GM23338 (cell line): ENCODE measurements at regions not wholly inside any gene's neighbourhood (a gene's known extent, or its start where the extent isn't known, plus 50 kb on each side); places are given as distances from the start of the nearest gene placed in this dataset.

Experiments used
- ATAC-seq: fragments of 200-7000 bp; cut with Tn5 transposase; 3 replicates; pipeline ENCODE4 v1.9.1; 2020
- DNase-seq: peaks from one replicate; pipeline ENCODE4 v3.0.0-alpha.2; 2015; ENCODE audit warnings: low spot score
- H2AFZ ChIP-seq: fragments of 200-600 bp; sonication (generic); 2 replicates; pipeline ENCODE4 v1.8.0; 2016; ENCODE audit warnings: antibody characterized with exemption, mild to moderate bottlenecking, moderate library complexity
- H3F3A ChIP-seq: fragments of 200-600 bp; sonication (generic); replicated peaks from 2 replicates; pipeline ENCODE4 v1.8.0; 2017; ENCODE audit warnings: antibody characterized with exemption, mixed run types, low read depth
- H3K27ac ChIP-seq: fragments of 200-600 bp; sonication (generic); 2 replicates; pipeline ENCODE4 v1.6.1; 2016; ENCODE audit warnings: low read depth
- H3K27me3 ChIP-seq: fragments of 200-600 bp; sonication (generic); 2 replicates; pipeline ENCODE4 v1.8.0; 2016; ENCODE audit warnings: mild to moderate bottlenecking, mixed run types, moderate library complexity; ENCODE audit not compliant: insufficient read depth
- H3K36me3 ChIP-seq: fragments of 200-600 bp; sonication (generic); 2 replicates; pipeline ENCODE4 v1.8.0; 2016; ENCODE audit warnings: mild to moderate bottlenecking; ENCODE audit not compliant: insufficient read depth
- H3K4me1 ChIP-seq: fragments of 200-600 bp; sonication (generic); 2 replicates; pipeline ENCODE4 v1.8.0; 2016; ENCODE audit warnings: mild to moderate bottlenecking, moderate library complexity; ENCODE audit not compliant: insufficient read depth
- H3K4me2 ChIP-seq: fragments of 200-600 bp; sonication (generic); 2 replicates; pipeline ENCODE4 v1.7.1; 2017; ENCODE audit warnings: mixed run types
- H3K4me3 ChIP-seq: fragments of 200-600 bp; sonication (generic); 2 replicates; pipeline ENCODE4 v1.6.1; 2016; ENCODE audit warnings: mixed run types
- H3K79me2 ChIP-seq: fragments of 200-600 bp; sonication (generic); replicated peaks from 2 replicates; pipeline ENCODE4 v1.8.0; 2017; ENCODE audit warnings: mild to moderate bottlenecking; ENCODE audit not compliant: insufficient read depth
- H3K9me2 ChIP-seq: fragments of 200-600 bp; sonication (generic); 2 replicates; pipeline ENCODE4 v1.8.0; 2017; ENCODE audit not compliant: insufficient read depth
- H4K20me1 ChIP-seq: fragments of 200-600 bp; sonication (generic); replicated peaks from 2 replicates; pipeline ENCODE4 v1.8.0; 2017; ENCODE audit warnings: mild to moderate bottlenecking; ENCODE audit not compliant: insufficient read depth
- H3K27ac Mint-ChIP-seq: 2 replicates; pipeline ENCODE4 v1.8.0; 2020; ENCODE audit warnings: inconsistent platforms, mild to moderate bottlenecking, moderate library complexity, mixed read lengths
- H3K27me3 Mint-ChIP-seq: 3 replicates; pipeline ENCODE4 v1.8.0; 2022; ENCODE audit warnings: low read depth, mild to moderate bottlenecking, moderate library complexity, mixed read lengths, inconsistent platforms; ENCODE audit not compliant: insufficient read depth, poor library complexity
- H3K36me3 Mint-ChIP-seq: 3 replicates; pipeline ENCODE4 v1.8.0; 2021; ENCODE audit warnings: low read depth, mild to moderate bottlenecking, inconsistent platforms, moderate library complexity, mixed read lengths
- H3K4me1 Mint-ChIP-seq: 3 replicates; pipeline ENCODE4 v1.8.0; 2020; ENCODE audit warnings: mild to moderate bottlenecking, inconsistent platforms, mixed read lengths
- H3K4me3 Mint-ChIP-seq: 3 replicates; pipeline ENCODE4 v1.8.0; 2021; ENCODE audit warnings: moderate library complexity, mild to moderate bottlenecking, inconsistent platforms, mixed read lengths
- H3K9me3 Mint-ChIP-seq: 3 replicates; pipeline ENCODE4 v1.8.0; 2020; ENCODE audit warnings: moderate library complexity, mild to moderate bottlenecking, inconsistent platforms, mixed read lengths
- ETS1 ChIP-seq: IDR thresholded peaks from 2 replicates; pipeline ENCODE4 v1.6.1; 2016; ENCODE audit warnings: antibody characterized with exemption
- EZH2 ChIP-seq: fragments of 200-600 bp; sonication (generic); IDR thresholded peaks from one replicate; pipeline ENCODE4 v1.8.0; 2017; ENCODE audit warnings: antibody characterized with exemption, mild to moderate bottlenecking, low read depth; ENCODE audit not compliant: unreplicated experiment
- EZH2phosphoT487 ChIP-seq: fragments of 200-600 bp; sonication (generic); IDR thresholded peaks from one replicate; pipeline ENCODE4 v1.8.1; 2018; ENCODE audit warnings: antibody characterized with exemption; ENCODE audit not compliant: unreplicated experiment
- JUNB ChIP-seq: IDR thresholded peaks from one replicate; pipeline ENCODE4 v1.6.1; 2016; ENCODE audit warnings: antibody characterized with exemption; ENCODE audit not compliant: unreplicated experiment
- STAT1 ChIP-seq: IDR thresholded peaks from one replicate; pipeline ENCODE4 v1.6.1; 2016; ENCODE audit warnings: antibody characterized with exemption; ENCODE audit not compliant: unreplicated experiment
- ZNF114 ChIP-seq: fragments of 250-450 bp; sonication (Bioruptor Pico); IDR thresholded peaks from 2 replicates; pipeline ENCODE4 v1.5.0; 2020; ENCODE audit warnings: mild to moderate bottlenecking, moderate library complexity
- TF ChIP-seq, protein P1 (sequence below): fragments of 250-450 bp; sonication (Bioruptor Pico); IDR thresholded peaks from 2 replicates; pipeline ENCODE4 v1.5.0; 2020; ENCODE audit warnings: mild to moderate bottlenecking, moderate library complexity

DNA sequence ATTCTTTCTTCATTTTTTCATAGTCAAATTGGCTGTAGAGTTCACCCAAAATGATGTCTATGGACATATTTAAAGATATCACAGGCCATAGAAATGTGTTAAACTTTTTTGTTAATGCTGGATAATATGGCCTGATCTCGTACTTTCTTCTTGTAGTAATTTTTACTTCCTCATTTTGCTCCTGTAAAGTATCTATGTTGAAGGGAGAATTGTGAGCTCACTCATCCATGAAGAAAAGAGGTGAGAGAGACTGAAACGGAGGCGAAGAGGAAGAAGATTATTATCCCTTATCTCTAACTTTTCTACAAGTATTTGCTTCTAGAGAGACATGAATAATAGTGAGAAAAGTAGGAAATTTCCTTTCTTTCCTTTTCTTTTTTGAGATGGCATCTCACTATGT, 613.8 kb upstream of the TBL1XR1 start:
- Histone ChIP-seq H3K4me2 (no peak overlapping the region), H3K27ac (no peak overlapping the region), H3K79me2 (no peaks in the 10 kb centered on the region), H2AFZ (no peak overlapping the region), H3K27me3 (no peaks in the 10 kb centered on the region), H3K9me2 (no peaks in the 10 kb centered on the region; the same call in 1 of the 2 replicates), H3F3A (no peaks in the 10 kb centered on the region), H3K4me1 (no peaks in the 10 kb centered on the region), H3K36me3 (no peaks in the 10 kb centered on the region), H3K4me3 (no peak overlapping the region), H4K20me1 (no peaks in the 10 kb centered on the region)
- Mint-ChIP-seq H3K9me3 (peaks cover 8% of the 10 kb centered on the region), H3K27me3 (peaks cover 4% of the 10 kb centered on the region), H3K36me3 (0 out of 3 replicates have a peak, but pooled peaks cover 9% of the 10 kb centered on the region), H3K4me1 (no peaks in the 10 kb centered on the region; the same call in 2 of the 3 replicates), H3K27ac (no peak overlapping the region), H3K4me3 (no peak overlapping the region)
- TF ChIP-seq STAT1 (no peak), EZH2phosphoT487 (no peak), ETS1 (no peak), JUNB (no peak), EZH2 (no peak), ZNF114 (no peak)
- TF ChIP-seq, protein P1, sequence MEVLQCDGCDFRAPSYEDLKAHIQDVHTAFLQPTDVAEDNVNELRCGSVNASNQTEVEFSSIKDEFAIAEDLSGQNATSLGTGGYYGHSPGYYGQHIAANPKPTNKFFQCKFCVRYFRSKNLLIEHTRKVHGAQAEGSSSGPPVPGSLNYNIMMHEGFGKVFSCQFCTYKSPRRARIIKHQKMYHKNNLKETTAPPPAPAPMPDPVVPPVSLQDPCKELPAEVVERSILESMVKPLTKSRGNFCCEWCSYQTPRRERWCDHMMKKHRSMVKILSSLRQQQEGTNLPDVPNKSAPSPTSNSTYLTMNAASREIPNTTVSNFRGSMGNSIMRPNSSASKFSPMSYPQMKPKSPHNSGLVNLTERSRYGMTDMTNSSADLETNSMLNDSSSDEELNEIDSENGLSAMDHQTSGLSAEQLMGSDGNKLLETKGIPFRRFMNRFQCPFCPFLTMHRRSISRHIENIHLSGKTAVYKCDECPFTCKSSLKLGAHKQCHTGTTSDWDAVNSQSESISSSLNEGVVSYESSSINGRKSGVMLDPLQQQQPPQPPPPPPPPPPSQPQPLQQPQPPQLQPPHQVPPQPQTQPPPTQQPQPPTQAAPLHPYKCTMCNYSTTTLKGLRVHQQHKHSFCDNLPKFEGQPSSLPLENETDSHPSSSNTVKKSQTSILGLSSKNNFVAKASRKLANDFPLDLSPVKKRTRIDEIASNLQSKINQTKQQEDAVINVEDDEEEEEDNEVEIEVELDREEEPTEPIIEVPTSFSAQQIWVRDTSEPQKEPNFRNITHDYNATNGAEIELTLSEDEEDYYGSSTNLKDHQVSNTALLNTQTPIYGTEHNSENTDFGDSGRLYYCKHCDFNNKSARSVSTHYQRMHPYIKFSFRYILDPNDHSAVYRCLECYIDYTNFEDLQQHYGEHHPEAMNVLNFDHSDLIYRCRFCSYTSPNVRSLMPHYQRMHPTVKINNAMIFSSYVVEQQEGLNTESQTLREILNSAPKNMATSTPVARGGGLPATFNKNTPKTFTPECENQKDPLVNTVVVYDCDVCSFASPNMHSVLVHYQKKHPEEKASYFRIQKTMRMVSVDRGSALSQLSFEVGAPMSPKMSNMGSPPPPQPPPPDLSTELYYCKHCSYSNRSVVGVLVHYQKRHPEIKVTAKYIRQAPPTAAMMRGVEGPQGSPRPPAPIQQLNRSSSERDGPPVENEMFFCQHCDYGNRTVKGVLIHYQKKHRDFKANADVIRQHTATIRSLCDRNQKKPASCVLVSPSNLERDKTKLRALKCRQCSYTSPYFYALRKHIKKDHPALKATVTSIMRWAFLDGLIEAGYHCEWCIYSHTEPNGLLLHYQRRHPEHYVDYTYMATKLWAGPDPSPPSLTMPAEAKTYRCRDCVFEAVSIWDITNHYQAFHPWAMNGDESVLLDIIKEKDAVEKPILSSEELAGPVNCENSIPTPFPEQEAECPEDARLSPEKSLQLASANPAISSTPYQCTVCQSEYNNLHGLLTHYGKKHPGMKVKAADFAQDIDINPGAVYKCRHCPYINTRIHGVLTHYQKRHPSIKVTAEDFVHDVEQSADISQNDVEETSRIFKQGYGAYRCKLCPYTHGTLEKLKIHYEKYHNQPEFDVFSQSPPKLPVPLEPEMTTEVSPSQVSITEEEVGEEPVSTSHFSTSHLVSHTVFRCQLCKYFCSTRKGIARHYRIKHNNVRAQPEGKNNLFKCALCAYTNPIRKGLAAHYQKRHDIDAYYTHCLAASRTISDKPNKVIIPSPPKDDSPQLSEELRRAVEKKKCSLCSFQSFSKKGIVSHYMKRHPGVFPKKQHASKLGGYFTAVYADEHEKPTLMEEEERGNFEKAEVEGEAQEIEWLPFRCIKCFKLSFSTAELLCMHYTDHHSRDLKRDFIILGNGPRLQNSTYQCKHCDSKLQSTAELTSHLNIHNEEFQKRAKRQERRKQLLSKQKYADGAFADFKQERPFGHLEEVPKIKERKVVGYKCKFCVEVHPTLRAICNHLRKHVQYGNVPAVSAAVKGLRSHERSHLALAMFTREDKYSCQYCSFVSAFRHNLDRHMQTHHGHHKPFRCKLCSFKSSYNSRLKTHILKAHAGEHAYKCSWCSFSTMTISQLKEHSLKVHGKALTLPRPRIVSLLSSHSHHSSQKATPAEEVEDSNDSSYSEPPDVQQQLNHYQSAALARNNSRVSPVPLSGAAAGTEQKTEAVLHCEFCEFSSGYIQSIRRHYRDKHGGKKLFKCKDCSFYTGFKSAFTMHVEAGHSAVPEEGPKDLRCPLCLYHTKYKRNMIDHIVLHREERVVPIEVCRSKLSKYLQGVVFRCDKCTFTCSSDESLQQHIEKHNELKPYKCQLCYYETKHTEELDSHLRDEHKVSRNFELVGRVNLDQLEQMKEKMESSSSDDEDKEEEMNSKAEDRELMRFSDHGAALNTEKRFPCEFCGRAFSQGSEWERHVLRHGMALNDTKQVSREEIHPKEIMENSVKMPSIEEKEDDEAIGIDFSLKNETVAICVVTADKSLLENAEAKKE (CRISPR knock-in tag): no peak
- DNase-seq: no peak
- ATAC-seq: no peak
